DND-41 (cell line): ENCODE measurements at regions not wholly inside any gene's neighbourhood (a gene's known extent, or its start where the extent isn't known, plus 50 kb on each side); places are given as distances from the start of the nearest gene placed in this dataset.

ENCODE experiments used
- ATAC-seq: fragments of 200-7000 bp; cut with Tn5 transposase; 3 replicates; pipeline ENCODE4 v1.9.1; 2021; ENCODE audit warnings: low read depth; ENCODE audit not compliant: insufficient read depth
- DNase-seq: peaks from one replicate; pipeline ENCODE4 v3.0.0-alpha.2; 2020
- H2AFZ ChIP-seq: 2 replicates; pipeline ENCODE4 v1.6.0; 2012; ENCODE audit warnings: low read depth, low read length
- H3K27ac ChIP-seq: 2 replicates; pipeline ENCODE4 v1.5.1; 2012; ENCODE audit warnings: low read length, inconsistent platforms
- H3K27me3 ChIP-seq: fragments of 200-600 bp; sonication (generic); 2 replicates; pipeline ENCODE4 v1.6.0; 2012; ENCODE audit warnings: low read length, mild to moderate bottlenecking, inconsistent platforms; ENCODE audit not compliant: insufficient read depth, poor library complexity
- H3K36me3 ChIP-seq: 2 replicates; pipeline ENCODE4 v1.5.1; 2012; ENCODE audit warnings: low read length, inconsistent platforms; ENCODE audit not compliant: insufficient read depth
- H3K4me1 ChIP-seq: 2 replicates; pipeline ENCODE4 v1.5.1; 2012; ENCODE audit warnings: mild to moderate bottlenecking, low read length; ENCODE audit not compliant: insufficient read depth
- H3K4me2 ChIP-seq: 2 replicates; pipeline ENCODE4 v1.6.0; 2012; ENCODE audit warnings: mild to moderate bottlenecking, moderate library complexity, low read length, inconsistent platforms; ENCODE audit not compliant: insufficient read depth
- H3K4me3 ChIP-seq, 2 experiments: fragments of 200-600 bp in 1 of 2; shearing (Covaris generic) in 1 of 2; 2 replicates each; pipeline ENCODE4 v1.5.1; 2012 to 2016; ENCODE audit warnings: inconsistent platforms in 2 of 2, low read length in 2 of 2, mild to moderate bottlenecking in 2 of 2, low read depth in 1 of 2, moderate library complexity in 1 of 2
- H3K79me2 ChIP-seq: 2 replicates; pipeline ENCODE4 v1.6.0; 2012; ENCODE audit warnings: low read length, inconsistent platforms; ENCODE audit not compliant: insufficient read depth
- H3K9ac ChIP-seq: 2 replicates; pipeline ENCODE4 v1.6.0; 2012; ENCODE audit warnings: low read depth, mild to moderate bottlenecking, inconsistent platforms, low read length, moderate library complexity
- H3K9me3 ChIP-seq: 2 replicates; pipeline ENCODE4 v1.5.1; 2012; ENCODE audit warnings: low read length, moderate library complexity, mild to moderate bottlenecking, inconsistent platforms; ENCODE audit not compliant: insufficient read depth, severe bottlenecking
- H4K20me1 ChIP-seq: 2 replicates; pipeline ENCODE4 v1.6.0; 2012; ENCODE audit warnings: low read length; ENCODE audit not compliant: insufficient read depth
- EZH2 ChIP-seq: IDR thresholded peaks from 3 replicates; pipeline ENCODE4 v1.6.1; 2012; ENCODE audit warnings: borderline replicate concordance, low read depth, mild to moderate bottlenecking, moderate library complexity, low read length, inconsistent platforms; ENCODE audit not compliant: severe bottlenecking
- TF ChIP-seq, protein P1 (sequence below): IDR thresholded peaks from 2 replicates; pipeline ENCODE4 v1.5.1; 2012; ENCODE audit warnings: borderline replicate concordance, low read length, moderate library complexity, mild to moderate bottlenecking; ENCODE audit not compliant: poor library complexity, severe bottlenecking; ENCODE audit errors: extremely low read depth

DNA sequence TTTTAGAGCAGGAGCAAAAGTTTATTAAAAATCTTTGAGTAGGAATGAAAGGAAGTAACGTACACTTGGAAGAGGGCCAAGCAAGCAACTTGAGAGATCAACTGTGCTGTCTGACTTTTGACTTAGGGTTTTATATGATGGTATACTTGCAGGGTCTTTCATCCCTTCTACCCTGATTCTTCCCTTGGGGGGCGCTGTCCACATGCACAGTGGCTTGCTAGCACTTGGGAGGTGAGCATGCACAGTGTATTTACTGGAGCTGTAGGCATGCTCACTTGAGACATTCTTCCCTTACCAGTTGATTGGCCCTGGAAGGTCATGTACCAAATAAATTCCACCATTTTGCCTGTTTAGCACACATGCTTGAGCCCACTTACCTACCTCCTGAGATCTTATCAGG is 1001.3 kb upstream of the ADGRL2 start:
- Histone ChIP-seq H3K27ac (no peak overlapping the region), H3K4me3 (no peak overlapping the region), H3K27me3 (no peaks in the 10 kb centered on the region), H4K20me1 (no peaks in the 10 kb centered on the region), H3K36me3 (no peaks in the 10 kb centered on the region), H3K79me2 (no peaks in the 10 kb centered on the region), H3K4me2 (no peak overlapping the region), H2AFZ (no peak overlapping the region), H3K9me3 (no peaks in the 10 kb centered on the region), H3K9ac (no peak overlapping the region), H3K4me1 (no peaks in the 10 kb centered on the region)
- no peak for TF ChIP-seq EZH2
- TF ChIP-seq, protein P1, sequence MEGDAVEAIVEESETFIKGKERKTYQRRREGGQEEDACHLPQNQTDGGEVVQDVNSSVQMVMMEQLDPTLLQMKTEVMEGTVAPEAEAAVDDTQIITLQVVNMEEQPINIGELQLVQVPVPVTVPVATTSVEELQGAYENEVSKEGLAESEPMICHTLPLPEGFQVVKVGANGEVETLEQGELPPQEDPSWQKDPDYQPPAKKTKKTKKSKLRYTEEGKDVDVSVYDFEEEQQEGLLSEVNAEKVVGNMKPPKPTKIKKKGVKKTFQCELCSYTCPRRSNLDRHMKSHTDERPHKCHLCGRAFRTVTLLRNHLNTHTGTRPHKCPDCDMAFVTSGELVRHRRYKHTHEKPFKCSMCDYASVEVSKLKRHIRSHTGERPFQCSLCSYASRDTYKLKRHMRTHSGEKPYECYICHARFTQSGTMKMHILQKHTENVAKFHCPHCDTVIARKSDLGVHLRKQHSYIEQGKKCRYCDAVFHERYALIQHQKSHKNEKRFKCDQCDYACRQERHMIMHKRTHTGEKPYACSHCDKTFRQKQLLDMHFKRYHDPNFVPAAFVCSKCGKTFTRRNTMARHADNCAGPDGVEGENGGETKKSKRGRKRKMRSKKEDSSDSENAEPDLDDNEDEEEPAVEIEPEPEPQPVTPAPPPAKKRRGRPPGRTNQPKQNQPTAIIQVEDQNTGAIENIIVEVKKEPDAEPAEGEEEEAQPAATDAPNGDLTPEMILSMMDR: no peak
- ATAC-seq (no peak), DNase-seq (no peak)

- ATAC-seq (no peak), DNase-seq (no peak)
- peaks cover 3% of the 10 kb centered on the region for H3K9me3 ChIP-seq
- H4K20me1 ChIP-seq: no peaks in the 10 kb centered on the region
- H3K4me3 ChIP-seq: no peak overlapping the region
- H3K9ac ChIP-seq: no peak overlapping the region
- no peaks in the 10 kb centered on the region for H3K27me3 ChIP-seq
- no peak overlapping the region for H3K27ac ChIP-seq
- H3K4me1 ChIP-seq: no peaks in the 10 kb centered on the region
- no peaks in the 10 kb centered on the region for H3K36me3 ChIP-seq
- H3K79me2 ChIP-seq: no peaks in the 10 kb centered on the region
- H2AFZ ChIP-seq: no peak overlapping the region
- H3K4me2 ChIP-seq: no peak overlapping the region
- TF ChIP-seq EZH2: no peak
- TF ChIP-seq, protein P1: no peak
Observed at GRCh38 chr1:80779275-80779674, 1021.5 kb upstream of the ADGRL2 start.

GRCh38 chr1:80778094-80778840 is 1022.5 kb upstream of the ADGRL2 start:
- no peak overlapping the region for H2AFZ ChIP-seq

More at GRCh38 chr1:80778094-80778840, 1022.5 kb upstream of the ADGRL2 start:
- Histone ChIP-seq H4K20me1 (no peaks in the 10 kb centered on the region), H3K36me3 (no peaks in the 10 kb centered on the region), H3K27ac (no peak overlapping the region), H3K9me3 (peaks cover 3% of the 10 kb centered on the region), H3K79me2 (no peaks in the 10 kb centered on the region), H3K4me1 (no peaks in the 10 kb centered on the region), H3K27me3 (no peaks in the 10 kb centered on the region), H3K9ac (no peak overlapping the region), H3K4me2 (no peak overlapping the region), H3K4me3 (no peak overlapping the region)
- TF ChIP-seq, protein P1: no peak
- no peak for TF ChIP-seq EZH2
- ATAC-seq (no peak), DNase-seq (no peak)
